Vagina (tissue), 2 donors: ENCODE measurements at regions not wholly inside any gene's neighbourhood (a gene's known extent, or its start where the extent isn't known, plus 50 kb on each side); places are given as distances from the start of the nearest gene placed in this dataset.

Source experiments
- DNase-seq, 2 donors: peaks; one replicate each; pipeline ENCODE4 v3.0.0-alpha.2; 2017; ENCODE audit errors: extremely low spot score in 2 of 2
- H3K27ac ChIP-seq: fragments of 200-600 bp; sonication (generic); one replicate; pipeline ENCODE4 v1.5.1; 2019
- H3K27me3 ChIP-seq: fragments of 200-600 bp; sonication (generic); one replicate; pipeline ENCODE4 v1.5.1; 2019
- H3K36me3 ChIP-seq, 2 donors: fragments of 200-600 bp; sonication (generic); one replicate each; pipeline ENCODE4 v1.5.1; 2017 to 2019
- H3K4me1 ChIP-seq: fragments of 200-600 bp; sonication (generic); one replicate; pipeline ENCODE4 v1.5.1; 2019
- H3K4me3 ChIP-seq, 2 donors: fragments of 200-600 bp; sonication (generic); 1 replicate in 1 of 2; 2 replicates in 1 of 2; pipeline ENCODE4 v1.5.1; 2016 to 2019
- H3K9me3 ChIP-seq: fragments of 200-600 bp; sonication (generic); one replicate; pipeline ENCODE4 v1.5.1; 2019
- CTCF ChIP-seq, 3 experiments: fragments of 450-650 bp in 2 of 3; fragments of 200-600 bp in 1 of 3; sonication (generic) in 1 of 3; IDR thresholded peaks; one replicate each; pipeline ENCODE4 v1.5.1; 2017 to 2019; ENCODE audit warnings: antibody characterized with exemption in 3 of 3, mild to moderate bottlenecking in 2 of 3, moderate library complexity in 2 of 3
- POLR2A ChIP-seq, 2 donors: fragments of 450-650 bp; IDR thresholded peaks; one replicate each; pipeline ENCODE4 v1.6.1; 2017; ENCODE audit warnings: antibody characterized with exemption in 2 of 2, mild to moderate bottlenecking in 2 of 2, moderate library complexity in 2 of 2
- POLR2AphosphoS5 ChIP-seq, 2 donors: sonication (generic); formaldehyde crosslinking; IDR thresholded peaks; one replicate each; pipeline ENCODE4 v1.9.0; 2017; ENCODE audit warnings: antibody characterized with exemption in 2 of 2, mild to moderate bottlenecking in 2 of 2, low read depth in 1 of 2; ENCODE audit not compliant: insufficient read depth in 1 of 2
- intact Hi-C: fragments of 100-400 bp; cut with DNase I; formaldehyde crosslinking; loops from one replicate; pipeline ENCODE4 v1.15.1; 2023

DNA sequence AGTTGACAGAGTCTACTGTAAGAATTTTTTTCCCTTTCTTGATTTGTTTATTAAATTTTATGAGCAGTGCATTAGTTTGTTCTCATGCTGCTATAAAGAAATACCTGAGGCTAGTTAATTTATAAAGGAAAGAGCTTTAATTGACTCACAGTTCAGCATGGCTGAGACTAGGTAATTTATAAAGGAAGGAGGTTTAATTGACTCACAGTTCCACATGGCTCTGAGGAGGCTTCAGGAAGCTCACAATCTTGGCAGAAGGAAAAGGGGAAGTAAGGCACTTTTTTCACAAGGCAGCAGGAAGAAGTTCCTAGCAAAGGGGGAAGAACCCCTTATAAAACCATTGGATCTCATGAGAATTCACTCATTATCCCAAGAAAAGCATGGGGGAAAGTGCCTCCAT is 191.4 kb upstream of the VRK2 start:
- intact Hi-C loops, result no loop called here
- Histone ChIP-seq H3K4me3 (no peak overlapping the region), H3K9me3 (no peaks in the 10 kb centered on the region), H3K36me3 (no peaks in the 10 kb centered on the region), H3K27ac (no peak overlapping the region), H3K4me1 (no peaks in the 10 kb centered on the region), H3K27me3 (no peaks in the 10 kb centered on the region)
- no peak for DNase-seq
- no peak for TF ChIP-seq POLR2AphosphoS5 (IDR thresholded peaks at IDR 0.05; ENCODE audit: insufficient read depth in 1 of 2, low read depth in 1 of 2)
- no peak for TF ChIP-seq CTCF (IDR thresholded peaks at IDR 0.05)
- no peak for TF ChIP-seq POLR2A (IDR thresholded peaks at IDR 0.05)

- no peaks in the 10 kb centered on the region for H3K4me1 ChIP-seq
- no peak for DNase-seq
- H3K27me3 ChIP-seq, result no peaks in the 10 kb centered on the region
- intact Hi-C loops, result no loop called here
- H3K9me3 ChIP-seq, result no peaks in the 10 kb centered on the region
- no peak for TF ChIP-seq CTCF (IDR thresholded peaks at IDR 0.05)
- no peak for TF ChIP-seq POLR2A (IDR thresholded peaks at IDR 0.05)
- TF ChIP-seq POLR2AphosphoS5 (IDR thresholded peaks at IDR 0.05; ENCODE audit: insufficient read depth in 1 of 2, low read depth in 1 of 2), result no peak
- H3K4me3 ChIP-seq, result no peak overlapping the region
- no peaks in the 10 kb centered on the region for H3K36me3 ChIP-seq
- no peak overlapping the region for H3K27ac ChIP-seq
These were observed 186.9 kb upstream of the VRK2 start for GRCh38 chr2:57859755-57860154.

- Histone ChIP-seq H3K27ac (no peak overlapping the region), H3K27me3 (no peaks in the 10 kb centered on the region), H3K4me3 (no peak overlapping the region), H3K4me1 (no peaks in the 10 kb centered on the region), H3K36me3 (no peaks in the 10 kb centered on the region), H3K9me3 (no peaks in the 10 kb centered on the region)
- intact Hi-C loops, result no loop called here
- DNase-seq, result no peak
- TF ChIP-seq CTCF (IDR thresholded peaks at IDR 0.05) (no peak), POLR2A (IDR thresholded peaks at IDR 0.05) (no peak), POLR2AphosphoS5 (IDR thresholded peaks at IDR 0.05; ENCODE audit: insufficient read depth in 1 of 2, low read depth in 1 of 2) (no peak)
These were observed 184.5 kb upstream of the VRK2 start for GRCh38 chr2:57862153-57862552.

DNA sequence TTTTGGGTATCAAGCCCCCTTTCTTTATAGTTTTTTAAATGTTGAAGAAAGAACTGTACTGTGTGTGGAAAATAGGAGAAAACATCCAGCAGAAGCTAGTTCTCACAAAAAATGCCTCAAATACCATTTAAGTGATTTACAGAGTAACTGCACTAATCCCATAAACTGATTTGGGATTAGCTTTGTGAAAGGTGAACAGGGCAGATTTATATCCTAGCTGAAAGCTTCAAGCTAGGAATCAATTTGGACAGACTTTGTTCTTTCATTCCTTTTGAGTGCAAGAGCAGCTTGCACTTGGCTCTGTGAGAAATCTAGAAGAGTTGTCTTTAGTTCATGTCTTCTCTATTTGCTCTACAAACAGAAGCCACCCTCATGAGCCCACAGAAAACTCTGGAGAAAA is 183.9 kb upstream of the VRK2 start:
- H3K4me3 ChIP-seq, result no peak overlapping the region
- H3K4me1 ChIP-seq, result no peaks in the 10 kb centered on the region
- H3K36me3 ChIP-seq, result no peaks in the 10 kb centered on the region
- intact Hi-C loops, result no loop called here
- TF ChIP-seq CTCF (IDR thresholded peaks at IDR 0.05) (no peak), POLR2A (IDR thresholded peaks at IDR 0.05) (no peak), POLR2AphosphoS5 (IDR thresholded peaks at IDR 0.05; ENCODE audit: insufficient read depth in 1 of 2, low read depth in 1 of 2) (no peak)
- H3K9me3 ChIP-seq, result no peaks in the 10 kb centered on the region
- no peak overlapping the region for H3K27ac ChIP-seq
- DNase-seq, result no peak
- no peaks in the 10 kb centered on the region for H3K27me3 ChIP-seq

- no peaks in the 10 kb centered on the region for H3K27me3 ChIP-seq
- TF ChIP-seq CTCF (IDR thresholded peaks at IDR 0.05) (no peak), POLR2A (IDR thresholded peaks at IDR 0.05) (no peak), POLR2AphosphoS5 (IDR thresholded peaks at IDR 0.05; ENCODE audit: insufficient read depth in 1 of 2, low read depth in 1 of 2) (no peak)
- no peak for DNase-seq
- no peak overlapping the region for H3K27ac ChIP-seq
- no peaks in the 10 kb centered on the region for H3K9me3 ChIP-seq
- no peaks in the 10 kb centered on the region for H3K4me1 ChIP-seq
- H3K36me3 ChIP-seq, result no peaks in the 10 kb centered on the region
- intact Hi-C loops, result no loop called here
- H3K4me3 ChIP-seq, result no peak overlapping the region
These were observed 181.7 kb upstream of the VRK2 start for GRCh38 chr2:57864926-57865325.
